NCI-H187 treated with DMSO at 0.1 percent for 48 hours (cell line): ENCODE measurements at regions not wholly inside any gene's neighbourhood (a gene's known extent, or its start where the extent isn't known, plus 50 kb on each side); places are given as distances from the start of the nearest gene placed in this dataset.
"Not testable (repeated sequence)": the region's sequence is repeated elsewhere in the genome, so short reads cannot be mapped to it uniquely, and the experiment has no call there.

Experiments
- DNase-seq: peaks from one replicate; lab custom pipeline; 2025; lab: John Stamatoyannopoulos, UW

DNA sequence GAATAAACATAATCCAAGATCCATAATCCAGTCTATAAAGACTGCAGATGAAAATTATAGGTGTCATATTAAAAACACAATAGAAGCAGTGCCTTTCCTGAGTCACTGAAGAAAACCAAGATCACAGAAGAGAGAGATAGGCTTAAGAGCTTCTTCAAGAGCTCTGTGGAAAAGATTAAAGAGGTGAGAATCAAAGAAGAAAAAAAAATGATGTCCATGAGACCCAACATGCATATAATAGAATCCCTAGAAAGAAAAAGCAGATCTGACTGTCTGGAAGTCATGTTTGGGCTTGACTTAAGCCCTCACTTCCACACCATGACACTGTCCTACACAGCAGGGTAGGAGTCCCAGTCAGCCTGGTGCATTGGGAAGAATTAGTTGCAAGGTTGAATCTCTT lies 205.6 kb upstream of the PROK2 start:
- no peak for DNase-seq

DNA sequence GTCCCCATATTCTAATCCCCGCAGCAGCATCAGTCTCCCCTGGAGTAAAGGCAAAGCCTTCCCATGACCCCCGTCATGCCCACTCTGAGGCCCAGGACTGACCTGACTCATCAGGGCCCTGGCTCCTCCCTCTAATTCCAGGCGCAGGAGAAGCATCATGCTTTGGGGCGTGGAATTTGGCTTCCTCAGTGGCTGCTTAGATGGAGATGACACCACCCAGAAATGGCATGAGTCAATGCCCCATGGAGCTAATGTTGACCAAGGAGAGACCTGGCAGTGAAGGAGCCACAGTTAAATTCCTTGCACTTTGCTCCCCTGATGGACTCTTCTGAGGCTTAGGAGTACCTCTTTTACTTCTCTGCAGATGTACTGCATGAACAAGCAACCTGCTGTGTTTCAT lies 204.2 kb upstream of the PROK2 start:
- no peak for DNase-seq

DNA sequence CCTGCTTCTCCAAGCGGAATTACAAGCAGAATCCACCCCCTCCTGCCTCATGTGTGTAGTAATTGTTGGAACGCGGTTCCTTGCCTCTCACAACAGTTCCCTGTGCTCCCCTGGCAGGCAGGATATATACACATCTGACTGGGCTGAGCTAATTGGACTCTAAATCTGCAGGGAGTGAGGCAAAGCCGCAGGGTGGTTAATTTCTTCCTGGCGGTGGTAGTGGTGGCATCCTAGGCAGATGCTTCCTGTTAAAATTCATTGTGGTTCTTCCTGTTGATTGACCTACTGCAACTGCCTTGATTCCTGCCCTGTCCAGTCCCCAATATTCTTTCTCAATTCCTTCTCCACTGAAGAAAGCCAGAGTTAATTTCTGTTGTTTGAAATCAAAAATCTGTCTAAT lies 202.9 kb upstream of the PROK2 start:
- no peak for DNase-seq

DNA sequence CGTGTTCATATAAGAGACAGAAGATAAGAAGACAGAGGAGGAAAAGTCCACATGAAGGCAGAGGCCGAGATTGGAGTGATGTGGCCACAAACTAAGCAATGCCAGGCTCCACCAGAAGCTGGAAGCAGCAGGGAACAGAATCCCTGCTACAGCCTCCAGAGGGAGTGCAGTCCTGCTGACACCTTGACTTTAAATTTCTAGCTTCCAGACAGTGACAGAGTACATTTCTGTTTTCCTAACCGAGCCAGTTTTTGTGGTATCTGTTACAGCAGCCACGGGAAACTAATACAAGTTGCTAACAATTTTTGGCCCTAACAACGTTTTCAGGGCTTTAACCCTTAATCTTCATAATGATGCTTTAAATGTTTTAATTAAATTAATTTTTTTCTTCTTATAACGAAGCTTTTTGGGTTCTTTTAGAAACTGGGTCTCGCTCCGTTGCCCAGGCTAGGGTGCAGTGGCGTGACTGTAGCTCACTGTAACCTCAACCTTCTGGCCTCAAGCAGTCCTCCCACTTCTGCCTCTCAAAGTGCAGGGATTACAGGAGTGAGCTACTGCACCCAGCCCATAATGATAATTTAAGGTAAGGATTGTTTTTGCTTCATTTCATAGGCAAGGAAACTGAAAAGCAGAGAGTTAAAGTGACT lies 202.3 kb upstream of the PROK2 start:
- no peak for DNase-seq

DNA sequence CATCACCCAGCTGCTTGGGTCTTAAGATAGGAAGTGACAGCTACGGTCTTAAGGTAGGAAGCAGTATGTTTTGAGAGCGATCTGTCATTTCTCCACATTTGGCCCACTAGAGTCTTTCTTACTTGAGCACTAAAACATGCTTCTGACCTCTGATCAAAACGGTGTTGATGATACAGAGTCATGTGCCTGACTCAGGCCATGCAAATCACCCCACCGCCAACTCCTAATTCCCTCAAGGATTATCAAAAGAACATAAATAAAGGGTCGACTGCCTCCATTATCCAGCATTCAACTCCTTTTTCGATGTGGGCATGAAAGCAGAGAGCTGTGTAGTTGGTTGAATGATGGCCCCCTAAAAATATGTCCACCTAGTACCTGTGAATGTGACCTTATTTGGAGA lies 201.7 kb upstream of the PROK2 start:
- DNase-seq: no peak

DNA sequence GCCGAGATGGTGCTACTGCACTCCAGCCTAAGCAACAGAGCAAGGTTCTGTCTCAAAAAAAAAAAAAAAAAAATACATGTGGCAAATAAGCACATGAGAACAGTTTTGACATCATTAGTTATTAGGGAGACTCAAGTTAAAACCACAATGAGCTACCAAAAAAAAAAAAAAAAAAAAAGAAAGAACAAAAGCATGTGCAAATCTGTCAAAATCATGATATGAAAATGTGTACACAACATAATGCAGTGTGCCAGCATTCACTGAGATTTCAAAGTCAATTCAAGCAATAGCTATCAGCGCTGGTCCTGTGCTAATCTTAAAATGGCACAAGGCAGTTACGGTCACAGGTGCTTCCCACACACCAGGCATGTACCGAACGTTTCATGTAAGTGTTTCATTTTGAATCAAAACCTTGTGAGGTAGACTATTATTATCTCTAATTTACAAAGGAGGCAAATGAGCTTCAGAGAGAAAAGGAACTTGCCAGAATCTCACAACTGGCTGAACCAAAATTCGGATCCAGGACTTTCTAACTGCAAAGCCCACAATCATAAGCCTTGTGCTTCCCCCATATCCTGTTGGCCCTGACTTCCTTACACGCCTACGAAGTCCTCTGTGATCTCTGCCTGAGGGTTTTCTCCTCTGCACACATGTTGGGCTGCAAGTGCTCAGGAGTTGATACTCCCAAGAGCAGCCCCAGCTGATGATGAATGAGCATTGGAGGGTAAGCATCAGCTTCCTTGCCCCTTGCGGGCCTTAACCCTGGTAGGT lies 200.1 kb upstream of the PROK2 start:
- no peak for DNase-seq

DNA sequence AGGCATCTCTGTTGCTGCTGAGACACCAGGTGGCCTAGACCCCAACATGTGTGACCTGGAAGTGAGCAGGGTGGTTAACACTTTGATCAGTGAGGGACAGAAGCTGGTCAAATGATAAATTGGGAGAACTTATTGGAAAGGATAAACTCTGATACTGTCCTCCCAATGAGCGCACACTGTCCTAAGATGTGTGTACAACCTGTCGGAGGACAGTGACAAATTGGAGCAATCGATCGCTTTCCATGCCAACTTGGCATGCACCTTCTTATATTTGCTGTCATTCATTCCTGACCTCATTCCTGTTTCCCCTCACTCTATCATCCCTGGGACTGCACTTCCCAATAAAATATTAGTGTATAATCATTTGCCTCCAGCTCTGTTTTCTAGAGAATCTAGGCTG lies 198.7 kb upstream of the PROK2 start:
- DNase-seq: no peak

DNA sequence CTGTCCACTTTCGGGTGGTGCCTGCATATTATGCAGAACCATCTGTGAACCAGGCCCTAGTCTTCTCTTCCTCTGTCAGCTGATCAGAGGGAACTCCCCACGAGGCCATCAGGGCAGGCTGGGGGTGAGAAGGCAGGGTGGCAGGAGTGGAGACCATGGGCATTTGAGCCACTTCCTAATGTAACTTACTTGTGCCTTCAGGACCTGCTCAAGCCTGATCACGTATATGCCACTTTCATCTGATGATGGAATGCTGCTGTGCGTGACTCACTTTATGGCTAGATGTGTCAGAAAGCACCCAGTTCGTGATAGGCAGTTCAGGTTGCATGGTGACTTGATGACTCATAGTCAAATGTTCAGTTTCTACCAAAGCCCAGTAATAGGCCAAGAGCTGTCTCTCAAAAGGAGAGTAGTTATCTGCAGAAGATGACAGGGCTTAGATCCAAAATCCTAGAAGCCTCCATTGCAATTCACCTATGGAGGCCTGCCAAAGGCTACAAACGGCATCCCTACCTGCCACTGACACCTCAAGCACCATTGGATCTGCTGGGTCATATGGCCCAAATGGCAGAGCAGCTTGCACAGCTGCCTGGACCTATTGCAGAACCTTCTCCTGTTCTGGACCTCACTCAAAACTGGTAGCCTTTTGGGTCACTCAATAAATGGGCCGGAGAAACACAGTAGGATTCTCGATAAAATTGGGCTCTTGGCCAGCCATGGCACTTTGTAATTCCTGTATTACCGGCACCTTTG lies 197.7 kb upstream of the PROK2 start:
- not testable (repeated sequence) for DNase-seq

DNA sequence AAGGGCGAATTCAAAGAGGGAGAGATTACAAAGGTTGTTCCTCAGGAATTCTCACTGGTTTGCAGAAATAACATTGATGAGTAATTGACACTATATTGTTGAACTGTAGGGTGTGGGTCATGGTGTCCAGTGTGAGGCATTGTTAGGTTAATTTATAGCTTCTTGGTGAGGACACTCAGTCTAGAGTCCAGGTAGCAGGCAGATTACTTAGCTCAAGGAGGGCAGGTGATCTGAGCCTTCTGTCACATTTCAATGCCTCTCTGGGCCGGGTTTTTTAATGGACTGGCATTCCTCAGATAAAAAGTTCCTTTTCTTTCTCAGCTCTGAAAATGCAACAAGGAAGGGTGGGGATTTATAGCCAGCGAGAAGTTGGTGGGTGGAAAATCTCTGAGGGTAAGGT lies 194.2 kb upstream of the PROK2 start:
- DNase-seq: no peak

DNA sequence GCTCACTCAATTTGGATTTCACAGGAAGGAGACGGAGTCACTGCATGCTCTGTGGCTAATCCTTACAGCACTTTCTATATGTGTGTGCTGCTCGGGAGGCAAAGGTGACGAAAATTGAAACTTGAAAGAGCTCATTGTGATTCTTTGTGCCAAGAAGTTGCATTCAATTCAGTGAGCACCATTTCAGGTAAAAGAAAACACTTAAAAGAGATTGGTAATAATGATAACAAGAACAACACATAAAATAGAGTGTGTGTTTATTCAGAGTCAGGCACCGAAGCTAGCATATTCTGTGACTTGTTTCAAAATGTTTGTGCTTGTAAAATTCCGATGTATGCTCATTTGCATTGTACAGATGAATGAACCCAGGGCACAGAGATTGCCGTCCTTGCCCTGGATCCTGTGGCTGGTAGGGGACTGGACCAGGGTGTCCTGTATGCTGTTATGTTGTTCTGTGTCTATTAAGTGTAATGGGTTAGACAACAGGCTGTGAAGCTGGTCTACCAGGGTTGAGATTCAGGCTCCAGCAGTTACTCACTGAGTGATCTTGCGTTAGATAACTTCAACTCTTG lies 193.3 kb upstream of the PROK2 start:
- DNase-seq: no peak

DNA sequence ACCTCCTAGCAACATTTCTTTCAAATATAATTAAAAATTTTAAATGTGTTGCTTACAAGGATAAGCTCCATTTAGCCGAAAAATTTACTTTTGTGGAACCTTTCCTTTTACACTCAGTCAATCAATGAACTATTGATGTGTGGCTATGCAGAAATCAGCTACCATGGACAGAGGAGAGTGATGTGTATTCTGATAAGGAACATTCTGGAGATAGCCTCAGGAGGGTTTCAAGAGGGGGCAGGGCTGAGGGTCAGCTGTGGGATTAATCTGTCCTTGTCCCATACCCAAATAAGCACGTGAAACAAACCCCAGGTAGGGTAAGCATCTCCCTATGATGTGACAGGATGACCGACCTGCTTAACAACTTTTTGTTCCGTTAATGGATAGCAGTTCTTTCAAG lies 192.6 kb upstream of the PROK2 start:
- DNase-seq: no peak

DNA sequence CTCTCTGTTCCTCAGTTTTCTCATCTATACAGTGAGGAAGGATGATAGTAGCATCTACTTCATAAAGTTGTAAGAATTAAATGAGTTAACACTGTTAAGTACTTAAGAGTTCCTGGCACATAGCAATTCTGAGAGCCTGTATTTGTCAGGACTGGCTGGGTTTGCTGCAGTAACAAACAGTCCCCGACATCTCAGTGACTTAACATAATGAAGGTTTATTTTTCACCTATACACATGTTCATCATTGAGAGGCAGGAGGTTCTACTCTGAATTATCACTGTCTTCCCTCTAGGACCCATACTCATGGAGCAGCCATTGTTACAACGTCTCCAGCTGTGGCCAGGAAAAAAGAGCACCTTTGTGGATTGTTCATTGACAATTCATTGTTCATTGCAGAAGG lies 190.6 kb upstream of the PROK2 start:
- DNase-seq: no peak

DNA sequence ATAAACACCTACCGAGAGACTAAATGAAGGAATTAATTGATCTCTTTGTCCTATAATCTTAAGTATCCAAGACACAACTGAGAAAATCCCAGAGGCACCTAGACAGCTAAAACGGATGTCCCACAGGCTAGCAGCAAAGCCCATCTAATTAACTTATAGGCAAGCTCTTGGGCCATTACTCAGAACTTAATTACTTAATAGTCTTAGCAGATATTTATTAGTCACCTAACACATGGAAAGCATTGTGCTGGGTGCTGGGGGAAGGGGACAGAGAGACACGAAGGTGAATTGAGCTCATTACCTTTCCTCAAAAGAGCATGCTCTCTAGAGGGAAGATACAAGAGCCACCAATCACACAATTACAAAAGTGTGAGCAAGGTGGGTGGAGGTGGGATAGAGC lies 189.8 kb upstream of the PROK2 start:
- DNase-seq: no peak

DNA sequence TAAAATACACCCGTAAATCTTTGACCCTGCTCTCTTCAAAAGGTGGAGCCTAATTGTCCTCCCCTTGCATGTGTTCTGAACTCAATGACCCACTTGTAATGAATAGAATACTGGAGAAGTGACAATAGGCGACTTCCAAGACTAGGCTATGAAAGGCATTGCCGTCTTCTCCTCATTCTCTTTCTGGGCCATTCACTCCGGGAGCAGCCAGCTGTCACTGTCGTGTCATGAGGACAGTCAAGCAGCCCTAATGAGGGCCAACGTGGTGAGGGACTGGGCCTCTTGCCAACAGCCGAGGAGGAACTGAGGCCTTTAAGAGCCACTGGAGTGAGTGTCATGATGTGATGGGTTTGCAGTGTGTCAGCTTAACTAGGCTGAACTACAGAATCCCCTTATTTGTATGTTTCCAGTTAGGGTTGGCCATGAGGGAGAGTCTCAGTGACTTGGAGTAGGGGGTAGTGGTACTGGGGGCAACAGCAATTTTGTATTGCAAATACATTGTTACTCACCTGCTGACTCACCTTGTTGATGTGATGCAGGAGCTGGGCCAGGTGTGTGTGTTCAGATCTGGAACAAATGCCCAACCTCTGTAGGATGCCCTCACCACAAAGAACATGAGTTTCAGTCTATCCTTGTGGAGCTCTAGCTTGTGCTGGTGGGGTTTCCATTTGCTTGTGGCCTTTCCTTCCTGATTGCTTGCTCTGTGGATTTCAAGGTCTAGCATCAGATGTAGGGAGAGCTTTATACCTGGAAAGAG lies 188.5 kb upstream of the PROK2 start:
- peak; percentile 75 for DNase-seq

DNA sequence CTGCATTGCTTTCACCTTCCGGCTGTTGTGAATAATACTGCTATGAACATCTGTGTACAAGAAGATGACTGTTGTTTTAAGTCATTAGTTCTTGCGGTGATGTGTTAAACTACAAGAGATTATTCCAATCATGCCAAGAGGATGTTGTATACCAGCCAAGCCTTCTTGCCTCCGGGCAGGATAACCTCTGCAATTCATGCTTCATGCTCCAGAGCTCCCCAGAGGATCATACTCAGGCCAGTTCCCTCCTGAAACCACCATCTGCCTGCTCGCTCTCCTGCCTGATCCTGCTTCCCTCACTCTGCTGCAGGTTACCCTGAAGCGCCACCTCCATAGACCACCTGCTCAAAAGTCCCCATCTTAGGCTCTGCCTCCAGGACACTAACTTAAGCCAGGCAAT lies 187.1 kb upstream of the PROK2 start:
- DNase-seq: no peak

DNA sequence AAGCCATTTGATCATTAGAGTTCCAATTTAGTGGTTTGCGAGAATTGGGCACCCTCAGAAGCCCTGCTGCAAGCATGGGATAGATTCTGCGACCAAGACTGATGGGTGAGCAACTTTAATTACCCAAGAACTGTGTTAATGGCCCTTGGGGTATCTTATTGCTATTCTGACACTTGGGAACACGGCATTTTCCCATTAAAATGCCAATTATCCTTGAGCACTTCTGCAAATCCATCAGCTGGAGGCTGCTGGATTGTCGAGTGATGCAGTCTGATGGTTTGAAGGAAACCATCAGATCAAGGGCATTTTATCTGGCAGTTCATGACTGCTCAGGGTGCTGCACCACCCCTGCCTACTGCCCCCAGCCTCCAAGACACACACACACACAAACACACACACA lies 183.6 kb upstream of the PROK2 start:
- no peak for DNase-seq

DNA sequence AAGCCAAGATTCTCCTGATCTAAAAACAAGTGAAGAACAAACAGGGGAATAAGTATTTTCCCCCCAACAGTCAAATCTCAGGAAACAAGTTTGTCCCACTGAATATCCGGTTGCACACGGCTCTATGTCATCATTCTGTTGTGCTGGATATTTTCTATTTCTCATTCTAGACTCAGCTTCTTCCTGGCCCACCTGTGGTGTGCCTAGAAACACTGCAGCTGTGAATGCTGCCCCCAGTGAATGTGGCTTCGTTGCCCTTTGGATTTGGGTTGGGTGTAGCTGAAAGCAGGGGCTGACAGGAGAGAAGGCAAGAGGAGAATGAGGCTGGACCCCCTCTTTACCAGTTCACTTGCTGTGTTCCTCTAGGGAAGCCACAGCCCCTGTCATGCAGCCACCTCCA lies 181.2 kb upstream of the PROK2 start:
- no peak for DNase-seq

DNA sequence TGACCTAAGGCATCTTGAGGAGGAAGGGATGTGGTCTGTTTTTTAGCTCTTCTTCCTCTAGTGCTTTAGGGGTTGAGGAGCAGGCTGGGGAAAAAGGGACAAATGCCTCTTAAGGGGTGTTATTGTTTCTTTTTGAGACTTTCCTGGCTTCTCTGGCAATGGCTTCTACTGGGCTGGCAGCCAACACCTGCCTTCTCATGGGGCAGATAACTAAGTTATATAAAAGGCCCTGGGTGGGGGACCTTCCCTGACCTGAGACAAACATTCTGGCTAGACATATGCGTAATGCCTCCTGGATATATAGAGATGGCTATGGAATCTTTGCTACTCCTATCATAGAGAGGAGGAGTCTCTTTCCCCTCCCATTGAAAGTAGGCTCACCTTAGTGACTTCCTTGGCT lies 179.2 kb upstream of the PROK2 start:
- no peak for DNase-seq

DNA sequence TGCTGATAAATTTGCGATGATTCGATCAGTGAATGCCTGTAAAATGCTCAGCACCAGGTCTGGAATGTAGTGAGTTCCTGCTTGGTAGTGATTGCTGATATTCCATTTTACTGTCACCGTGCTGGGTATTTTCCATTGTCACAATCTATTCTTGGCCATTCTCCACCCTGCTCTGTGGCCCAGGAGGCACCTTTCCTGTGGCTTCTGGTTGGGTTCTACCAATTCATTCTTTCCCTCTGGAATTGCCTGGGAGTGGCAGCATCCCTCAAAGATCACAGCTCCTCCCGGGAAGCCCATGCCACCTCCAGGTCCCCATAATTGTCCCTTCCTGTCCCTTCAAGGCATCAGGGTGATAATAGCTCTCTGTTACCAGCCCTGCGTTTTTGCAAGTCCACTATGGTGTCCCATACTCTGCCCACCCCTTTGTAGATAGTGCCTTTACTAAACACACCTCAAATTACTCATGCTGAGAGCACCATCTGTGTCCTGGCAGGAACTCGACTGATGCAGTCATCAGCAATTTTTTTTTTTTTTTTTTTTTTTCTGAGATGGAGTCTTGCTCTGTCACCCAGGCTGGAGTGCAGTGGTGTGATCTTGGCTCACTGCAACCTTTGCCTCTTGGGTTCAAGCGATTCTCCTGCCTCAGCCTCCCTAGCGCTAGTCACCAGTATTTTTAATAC lies 177.8 kb upstream of the PROK2 start:
- no peak for DNase-seq

DNA sequence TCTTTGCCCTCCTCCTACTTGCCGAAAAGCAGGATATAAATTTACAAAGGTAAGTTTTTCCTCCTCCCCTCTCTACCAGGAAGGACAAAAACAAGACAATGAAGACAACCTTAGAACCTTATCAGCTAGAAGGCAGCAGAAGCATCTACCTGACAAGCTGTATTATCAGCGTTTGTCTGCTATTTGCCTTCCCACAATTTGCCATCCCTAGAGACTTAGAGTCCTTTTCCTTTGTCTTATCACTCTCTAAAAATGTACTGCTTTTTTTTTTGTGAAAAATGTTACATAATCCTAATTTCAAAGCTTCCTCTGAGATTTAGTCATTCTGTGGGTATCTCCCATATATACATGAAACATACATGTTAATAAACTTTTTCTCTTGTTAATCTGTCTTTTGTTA lies 176.9 kb upstream of the PROK2 start:
- no peak for DNase-seq

DNA sequence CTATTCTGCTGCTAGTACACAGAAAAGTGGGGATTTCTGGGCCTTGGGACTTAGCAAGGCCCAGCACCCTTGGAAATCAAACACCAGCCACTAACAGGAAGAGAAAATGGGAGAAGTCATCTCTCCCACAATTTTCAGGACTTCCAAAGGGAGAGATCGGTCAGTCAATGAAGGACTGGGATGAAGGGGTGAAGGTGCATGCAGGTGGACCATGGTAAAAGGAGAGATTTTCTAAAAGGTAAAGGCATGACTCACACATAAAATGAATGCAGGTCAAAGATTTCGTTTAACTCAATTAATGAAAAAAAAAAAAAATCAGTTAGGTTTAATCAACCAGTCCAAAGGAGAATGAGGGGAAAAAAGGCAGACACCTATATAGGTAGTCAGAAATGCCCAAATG lies 176.4 kb upstream of the PROK2 start:
- no peak for DNase-seq

DNA sequence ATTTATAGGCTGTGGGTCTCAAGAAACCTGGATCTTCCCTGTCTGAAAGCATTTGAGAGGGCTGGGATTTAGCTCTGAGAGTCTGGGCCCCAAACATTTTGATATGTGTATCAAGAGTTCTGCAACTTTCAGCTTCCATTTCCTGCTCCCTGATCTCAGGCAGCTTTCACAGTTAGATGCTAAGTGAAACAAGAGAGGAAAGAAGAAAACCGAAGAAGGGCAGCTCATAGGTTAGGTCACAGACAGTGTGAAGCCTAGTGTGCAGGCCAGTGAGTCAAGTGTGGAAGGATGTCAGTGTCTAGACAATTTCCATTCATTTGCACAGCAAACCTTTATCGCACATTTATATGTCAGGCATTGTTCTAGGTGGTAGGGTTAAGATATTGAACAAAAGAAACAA lies 173.6 kb upstream of the PROK2 start:
- DNase-seq: no peak
